Fibroblast of lung (primary cell): ENCODE measurements at regions not wholly inside any gene's neighbourhood (a gene's known extent, or its start where the extent isn't known, plus 50 kb on each side); places are given as distances from the start of the nearest gene placed in this dataset.
"Not testable (repeated sequence)": the region's sequence is repeated elsewhere in the genome, so short reads cannot be mapped to it uniquely, and the experiment has no call there.

ENCODE experiments used
- DNase-seq, 2 donors: peaks; one replicate each; pipeline versions ENCODE4 v3.0.0 to v3.0.0-alpha.2; 2010; ENCODE audit warnings: low read depth in 2 of 2
- H2AFZ ChIP-seq: 2 replicates; pipeline ENCODE4 v1.5.1; 2012; ENCODE audit warnings: low read length, control low read depth, inconsistent platforms
- H3K27ac ChIP-seq: 2 replicates; pipeline ENCODE4 v1.5.1; 2011; ENCODE audit warnings: low read length, control low read depth; ENCODE audit not compliant: insufficient read depth
- H3K27me3 ChIP-seq: 2 replicates; pipeline ENCODE4 v1.5.1; 2011; ENCODE audit warnings: mild to moderate bottlenecking, low read length; ENCODE audit not compliant: control insufficient read depth, insufficient read depth
- H3K36me3 ChIP-seq: 2 replicates; pipeline ENCODE4 v1.5.1; 2011; ENCODE audit warnings: low read length; ENCODE audit not compliant: control insufficient read depth, insufficient read depth
- H3K4me1 ChIP-seq: 2 replicates; pipeline ENCODE4 v1.5.1; 2011; ENCODE audit warnings: low read length; ENCODE audit not compliant: control insufficient read depth, insufficient read depth; ENCODE audit errors: extremely low read depth
- H3K4me2 ChIP-seq: 2 replicates; pipeline ENCODE4 v1.5.1; 2011; ENCODE audit warnings: low read length, control low read depth; ENCODE audit not compliant: insufficient read depth; ENCODE audit errors: extremely low read depth
- H3K4me3 ChIP-seq, 4 experiments: fragments of 200-600 bp in 1 of 4; sonication (generic) in 1 of 4; replicated peaks in 1 of 4; 2 replicates each; pipeline ENCODE4 v1.5.1; 2011 to 2016; ENCODE audit warnings: low read length in 4 of 4, low read depth in 3 of 4, mild to moderate bottlenecking in 3 of 4, control low read depth in 2 of 4, inconsistent platforms in 1 of 4, mixed read lengths in 1 of 4; ENCODE audit not compliant: insufficient read depth in 1 of 4; ENCODE audit errors: control extremely low read depth in 1 of 4
- H3K79me2 ChIP-seq: 2 replicates; pipeline ENCODE4 v1.5.1; 2012; ENCODE audit warnings: mild to moderate bottlenecking, low read length, inconsistent platforms; ENCODE audit not compliant: control insufficient read depth, insufficient read depth
- H3K9ac ChIP-seq: 2 replicates; pipeline ENCODE4 v1.5.1; 2011; ENCODE audit warnings: mild to moderate bottlenecking, low read length, control low read depth; ENCODE audit not compliant: insufficient read depth
- H3K9me3 ChIP-seq: 2 replicates; pipeline ENCODE4 v1.5.1; 2012; ENCODE audit warnings: low read depth, low read length; ENCODE audit not compliant: control insufficient read depth, insufficient read depth
- H4K20me1 ChIP-seq: 2 replicates; pipeline ENCODE4 v1.5.1; 2011; ENCODE audit warnings: low read length; ENCODE audit not compliant: control insufficient read depth, insufficient read depth; ENCODE audit errors: extremely low read depth
- EZH2 ChIP-seq: IDR thresholded peaks from 2 replicates; pipeline ENCODE4 v1.5.1; 2012; ENCODE audit warnings: low read length, control low read depth, mild to moderate bottlenecking; ENCODE audit errors: missing control alignments
- TF ChIP-seq, protein P1 (sequence below), 2 donors: IDR thresholded peaks in 1 of 2; conservative IDR thresholded peaks in 1 of 2; 1 replicate in 1 of 2; 2 replicates in 1 of 2; pipeline ENCODE4 v1.5.1; 2011 to 2012; ENCODE audit warnings: low read length in 2 of 2, control low read depth in 1 of 2, inconsistent platforms in 1 of 2, low read depth in 1 of 2, mild to moderate bottlenecking in 1 of 2

GRCh38 chr13:80814541-80814940, 473.6 kb upstream of the SPRY2 start:
- Histone ChIP-seq H3K79me2 (no peaks in the 10 kb centered on the region), H3K4me1 (no peaks in the 10 kb centered on the region), H3K9me3 (no peaks in the 10 kb centered on the region), H3K27me3 (no peaks in the 10 kb centered on the region), H3K4me2 (no peak overlapping the region), H3K9ac (no peak overlapping the region), H3K36me3 (no peaks in the 10 kb centered on the region), H2AFZ (no peak overlapping the region), H4K20me1 (no peaks in the 10 kb centered on the region), H3K4me3 (no peak overlapping the region), H3K27ac (no peak overlapping the region)
- DNase-seq: peak in 1 of 2 donors; percentile 37
- no peak for TF ChIP-seq EZH2
- TF ChIP-seq, protein P1, sequence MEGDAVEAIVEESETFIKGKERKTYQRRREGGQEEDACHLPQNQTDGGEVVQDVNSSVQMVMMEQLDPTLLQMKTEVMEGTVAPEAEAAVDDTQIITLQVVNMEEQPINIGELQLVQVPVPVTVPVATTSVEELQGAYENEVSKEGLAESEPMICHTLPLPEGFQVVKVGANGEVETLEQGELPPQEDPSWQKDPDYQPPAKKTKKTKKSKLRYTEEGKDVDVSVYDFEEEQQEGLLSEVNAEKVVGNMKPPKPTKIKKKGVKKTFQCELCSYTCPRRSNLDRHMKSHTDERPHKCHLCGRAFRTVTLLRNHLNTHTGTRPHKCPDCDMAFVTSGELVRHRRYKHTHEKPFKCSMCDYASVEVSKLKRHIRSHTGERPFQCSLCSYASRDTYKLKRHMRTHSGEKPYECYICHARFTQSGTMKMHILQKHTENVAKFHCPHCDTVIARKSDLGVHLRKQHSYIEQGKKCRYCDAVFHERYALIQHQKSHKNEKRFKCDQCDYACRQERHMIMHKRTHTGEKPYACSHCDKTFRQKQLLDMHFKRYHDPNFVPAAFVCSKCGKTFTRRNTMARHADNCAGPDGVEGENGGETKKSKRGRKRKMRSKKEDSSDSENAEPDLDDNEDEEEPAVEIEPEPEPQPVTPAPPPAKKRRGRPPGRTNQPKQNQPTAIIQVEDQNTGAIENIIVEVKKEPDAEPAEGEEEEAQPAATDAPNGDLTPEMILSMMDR (conservative IDR thresholded peaks at IDR 0.05 in 1 of 2, IDR thresholded peaks at IDR 0.05 in 1 of 2; ENCODE audit: low read depth in 1 of 2, low read length in 2 of 2): no peak

DNA sequence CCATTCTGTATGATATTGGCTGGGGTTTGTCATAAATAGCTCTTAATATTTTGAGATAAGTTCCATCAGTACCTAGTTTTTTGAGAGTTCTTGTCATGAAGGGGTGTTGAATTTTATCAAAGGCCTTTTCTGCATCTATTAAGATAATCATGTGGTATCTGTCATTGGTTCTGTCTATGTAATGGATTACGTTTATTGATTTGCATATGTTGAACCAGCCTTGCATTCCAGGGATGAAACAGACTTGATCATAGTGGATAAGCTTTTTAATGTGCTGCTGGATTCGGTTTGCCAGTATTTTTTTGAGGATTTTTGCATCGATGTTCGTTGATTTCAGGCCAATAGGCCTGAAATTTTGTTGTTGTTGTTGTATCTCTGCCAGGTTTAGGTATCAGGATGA, 469.4 kb upstream of the SPRY2 start:
- not testable (repeated sequence) for H2AFZ ChIP-seq, H3K27ac ChIP-seq, H3K36me3 ChIP-seq, DNase-seq, H3K4me1 ChIP-seq, H3K79me2 ChIP-seq, H4K20me1 ChIP-seq, H3K4me3 ChIP-seq, H3K27me3 ChIP-seq, H3K9ac ChIP-seq, H3K4me2 ChIP-seq, H3K9me3 ChIP-seq

GRCh38 chr13:80802946-80803345, 462.0 kb upstream of the SPRY2 start:
- no peaks in the 10 kb centered on the region for H3K27me3 ChIP-seq
- H3K27ac ChIP-seq: no peak overlapping the region
- H3K79me2 ChIP-seq: no peaks in the 10 kb centered on the region
- TF ChIP-seq, protein P1 (conservative IDR thresholded peaks at IDR 0.05 in 1 of 2, IDR thresholded peaks at IDR 0.05 in 1 of 2; ENCODE audit: low read depth in 1 of 2, low read length in 2 of 2): no peak
- TF ChIP-seq EZH2: no peak
- no peak overlapping the region for H2AFZ ChIP-seq
- no peak overlapping the region for H3K9ac ChIP-seq
- no peak for DNase-seq
- no peak overlapping the region for H3K4me3 ChIP-seq
- no peak overlapping the region for H3K4me2 ChIP-seq
- no peaks in the 10 kb centered on the region for H3K9me3 ChIP-seq
- no peaks in the 10 kb centered on the region for H3K36me3 ChIP-seq
- H3K4me1 ChIP-seq: no peaks in the 10 kb centered on the region
- H4K20me1 ChIP-seq: no peaks in the 10 kb centered on the region
